DMS79 treated with DMSO at 0.1 percent for 48 hours (cell line): ENCODE measurements at regions not wholly inside any gene's neighbourhood (a gene's known extent, or its start where the extent isn't known, plus 50 kb on each side); places are given as distances from the start of the nearest gene placed in this dataset.

Source experiments
- DNase-seq: peaks from one replicate; lab custom pipeline; 2025; lab: John Stamatoyannopoulos, UW

DNA sequence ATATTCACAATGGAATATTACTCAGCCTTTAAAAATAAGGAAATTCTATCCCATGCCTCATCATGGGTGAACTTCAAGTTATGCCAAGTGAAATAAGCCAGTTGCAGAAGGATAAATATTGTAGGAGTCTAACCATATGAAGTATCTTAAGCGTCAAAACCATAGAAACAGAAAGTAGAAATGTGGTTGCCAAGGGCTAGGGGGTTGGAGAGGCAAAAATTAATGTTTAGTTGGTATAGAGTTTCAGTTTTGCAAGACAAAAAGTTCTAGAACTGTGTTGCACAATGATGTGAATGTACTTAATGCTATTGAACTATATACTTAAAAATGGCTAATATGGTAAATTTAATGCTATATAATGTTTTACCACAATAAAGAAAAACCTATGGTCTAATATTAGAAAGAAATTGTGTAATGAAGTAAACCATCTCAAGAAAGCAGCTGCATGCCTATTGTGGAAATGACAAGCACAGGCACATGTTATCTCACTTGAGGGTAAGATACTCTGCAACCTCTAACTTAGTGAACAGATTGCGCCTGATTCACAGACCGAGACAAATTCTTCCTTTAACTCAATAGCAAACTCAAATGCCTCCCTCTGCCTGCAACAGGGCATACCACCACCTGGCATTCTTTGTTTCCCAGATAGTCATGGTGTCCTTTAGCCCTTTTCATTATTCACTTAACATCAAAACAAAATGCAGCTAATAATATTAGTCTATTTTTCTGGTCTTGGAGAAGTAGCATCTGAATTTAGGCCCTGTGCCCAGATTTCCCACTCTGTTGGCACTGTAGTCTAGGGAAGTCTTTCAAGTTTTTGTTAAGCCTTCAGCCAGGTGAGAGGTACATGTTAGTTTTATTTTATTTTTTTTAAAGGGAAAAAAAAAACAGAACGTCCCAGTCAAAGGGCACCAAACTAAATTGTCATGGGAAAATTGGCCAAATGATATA, 80.2 kb upstream of the ACP3 start:
- DNase-seq, result peak; percentile 16

DNA sequence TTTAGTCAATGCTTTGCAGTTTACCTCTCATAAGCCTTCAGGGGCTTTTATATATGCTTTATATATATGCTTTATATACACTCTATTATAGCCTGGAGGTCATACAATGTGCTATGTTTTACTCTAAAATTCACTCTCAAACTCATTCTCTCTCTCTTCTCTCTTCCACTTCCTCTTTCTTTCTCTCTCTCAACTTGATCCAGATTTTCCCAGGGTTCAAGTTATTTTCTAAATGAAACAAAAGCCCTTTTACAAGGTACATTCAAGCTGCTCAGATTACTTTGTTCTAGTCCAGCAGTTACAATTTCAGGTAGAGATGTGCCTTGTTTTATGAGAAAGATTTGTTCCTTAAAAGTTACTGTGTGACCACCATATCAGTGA, 79.6 kb upstream of the ACP3 start:
- DNase-seq, result no peak

DNA sequence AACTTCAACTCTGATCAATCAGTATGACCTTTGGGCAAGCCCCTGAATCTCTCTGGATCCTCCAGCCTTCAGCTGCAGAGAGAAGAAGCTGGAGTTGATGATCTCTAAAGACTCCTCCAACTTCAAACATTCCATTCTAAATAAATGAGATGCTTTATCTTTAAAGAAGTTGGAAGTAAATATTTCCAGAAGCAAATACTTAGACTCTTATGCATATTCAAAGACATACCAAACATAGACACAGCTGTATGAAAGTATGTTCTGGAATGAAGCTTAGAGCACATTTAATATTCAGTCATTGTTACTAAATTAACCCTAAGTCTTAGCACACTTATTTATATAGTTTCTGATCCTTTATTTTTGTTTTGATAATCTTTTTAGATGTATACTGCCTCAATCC, 77.6 kb upstream of the ACP3 start:
- no peak for DNase-seq

DNA sequence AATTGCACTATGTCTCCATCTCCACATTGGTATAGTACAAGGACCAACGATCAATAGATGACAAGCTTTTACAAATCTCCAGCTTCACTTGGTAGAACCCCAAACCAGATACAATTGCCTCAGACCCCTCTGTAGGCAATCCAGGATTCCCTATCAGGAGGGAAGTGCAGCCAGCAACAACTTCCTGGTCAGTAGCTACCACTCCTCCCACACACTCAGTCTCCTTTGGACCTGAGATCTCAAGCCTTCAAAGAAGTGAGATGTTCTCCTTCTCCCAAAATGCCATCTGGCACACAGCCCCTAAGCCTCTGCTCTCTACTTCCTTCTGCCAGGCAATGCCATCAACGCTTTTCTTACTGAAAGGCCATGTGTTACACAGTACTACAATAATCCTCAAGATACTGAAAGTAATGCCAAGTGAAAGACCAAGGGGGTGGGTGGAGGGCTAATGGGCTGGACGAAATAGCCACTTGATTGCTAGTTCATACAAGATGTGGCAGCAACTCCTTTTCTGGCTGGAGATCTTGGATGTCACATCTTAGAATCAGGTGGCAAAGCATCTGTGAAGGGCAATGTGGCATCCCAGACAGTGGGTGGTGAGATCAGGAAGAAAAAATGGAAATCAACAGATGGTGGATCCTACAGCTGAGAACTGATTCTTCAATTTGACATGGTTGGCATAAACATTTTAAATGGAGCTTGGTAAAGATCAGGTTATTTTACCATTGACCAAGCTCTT, 75.3 kb upstream of the ACP3 start:
- DNase-seq, result no peak

DNA sequence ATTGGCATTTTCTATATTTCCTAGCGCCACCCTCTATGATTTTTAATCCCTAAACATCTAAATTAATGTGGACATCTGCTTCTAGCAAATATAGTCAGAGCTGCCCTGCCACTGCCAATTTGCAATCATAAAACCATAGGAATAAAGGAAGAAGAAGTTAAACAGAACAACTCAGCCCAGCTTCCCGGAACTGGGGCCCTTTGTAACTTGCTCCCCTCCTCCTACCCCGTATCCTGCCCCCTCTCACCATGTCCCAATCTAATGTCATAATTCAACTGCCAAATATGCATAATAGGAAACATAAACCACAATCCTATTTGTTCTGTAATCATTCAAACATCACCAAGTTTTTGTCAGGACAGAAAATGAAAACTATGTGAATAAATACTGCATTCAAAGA, 74.4 kb upstream of the ACP3 start:
- DNase-seq, result no peak

DNA sequence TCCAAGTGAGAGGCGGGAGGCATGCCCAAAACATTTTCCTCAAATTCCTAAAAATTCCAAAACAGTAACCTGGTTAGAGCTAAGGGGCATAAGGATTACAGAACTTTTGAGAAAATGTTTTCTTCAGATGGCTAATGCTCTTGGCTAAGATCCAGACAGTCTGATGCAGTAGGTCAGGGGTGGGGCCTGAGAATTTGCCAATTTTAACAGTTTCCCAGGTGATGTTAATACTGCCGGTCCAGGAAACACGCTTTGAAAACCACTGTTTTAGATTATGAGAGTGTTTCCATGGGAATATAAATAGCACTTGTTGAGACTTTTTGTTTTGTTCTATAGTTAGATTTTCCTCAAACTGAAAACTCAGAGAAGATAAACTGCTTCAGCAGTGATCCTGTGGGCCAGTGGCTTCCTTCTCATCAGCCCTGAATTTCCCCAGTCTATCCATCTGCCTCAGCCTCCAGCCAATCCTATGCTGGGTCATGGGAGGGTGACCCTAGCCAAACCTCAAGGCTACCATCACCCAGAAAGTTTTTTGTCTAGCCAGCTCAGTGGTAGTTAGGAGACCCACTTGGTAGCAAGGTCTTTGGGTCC, 71.6 kb upstream of the ACP3 start:
- peak; percentile 39 for DNase-seq

DNA sequence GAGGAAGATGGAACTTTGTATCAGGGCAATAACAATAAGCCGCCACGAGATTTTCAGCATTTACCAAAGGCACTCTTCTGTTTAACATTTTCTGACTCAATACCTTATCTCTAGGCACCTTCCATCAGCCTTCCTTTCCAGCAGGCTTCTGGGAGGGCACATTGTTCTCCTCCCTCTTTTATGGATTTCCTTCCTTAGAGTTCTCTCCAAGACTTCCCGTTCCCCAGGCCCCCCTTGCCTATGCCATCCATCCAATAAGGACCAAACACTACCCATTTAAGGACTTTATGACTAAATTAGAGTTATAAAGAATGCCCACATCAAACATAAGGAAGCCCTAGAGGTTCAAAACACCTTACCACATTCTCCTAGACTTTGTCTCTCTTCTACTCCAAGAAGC, 71.0 kb upstream of the ACP3 start:
- DNase-seq, result no peak

DNA sequence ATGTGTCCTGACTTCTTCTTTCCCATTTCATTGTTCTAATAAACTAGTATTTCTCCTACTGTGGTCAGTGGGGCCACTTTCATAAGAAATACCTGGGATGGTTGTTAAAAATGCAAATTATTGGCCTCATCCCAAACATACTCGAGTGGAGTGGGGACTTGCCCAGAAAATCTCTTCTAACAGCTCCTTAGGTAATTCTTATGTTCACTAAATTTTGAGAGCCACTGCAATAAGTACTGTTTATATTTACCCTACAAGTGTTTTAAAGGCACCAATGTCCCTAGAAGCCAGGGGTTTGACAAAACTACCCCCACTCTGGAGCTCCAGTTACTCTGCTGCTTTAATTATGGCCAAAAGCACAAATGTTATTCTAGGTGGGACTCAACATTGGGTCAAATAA, 70.0 kb upstream of the ACP3 start:
- peak; percentile 74 for DNase-seq

DNA sequence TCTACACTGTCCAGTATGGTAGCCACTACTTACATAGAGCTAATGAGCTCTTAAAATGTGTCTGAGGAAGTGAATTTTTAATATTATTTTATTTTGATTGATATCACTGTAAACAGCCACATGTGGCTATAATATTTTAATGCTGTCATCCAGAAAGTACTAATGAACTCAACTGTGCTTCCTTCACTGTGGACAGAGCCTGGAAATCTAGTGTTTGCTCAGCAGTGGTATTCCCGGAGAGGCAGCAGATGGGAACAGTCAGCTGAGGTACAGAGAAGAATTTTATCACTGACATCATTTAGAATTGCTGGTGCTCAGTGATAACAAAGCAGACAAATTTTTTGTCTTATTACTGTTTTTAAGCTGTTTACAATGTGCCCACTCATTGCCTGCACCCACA, 68.7 kb upstream of the ACP3 start:
- DNase-seq, result no peak

DNA sequence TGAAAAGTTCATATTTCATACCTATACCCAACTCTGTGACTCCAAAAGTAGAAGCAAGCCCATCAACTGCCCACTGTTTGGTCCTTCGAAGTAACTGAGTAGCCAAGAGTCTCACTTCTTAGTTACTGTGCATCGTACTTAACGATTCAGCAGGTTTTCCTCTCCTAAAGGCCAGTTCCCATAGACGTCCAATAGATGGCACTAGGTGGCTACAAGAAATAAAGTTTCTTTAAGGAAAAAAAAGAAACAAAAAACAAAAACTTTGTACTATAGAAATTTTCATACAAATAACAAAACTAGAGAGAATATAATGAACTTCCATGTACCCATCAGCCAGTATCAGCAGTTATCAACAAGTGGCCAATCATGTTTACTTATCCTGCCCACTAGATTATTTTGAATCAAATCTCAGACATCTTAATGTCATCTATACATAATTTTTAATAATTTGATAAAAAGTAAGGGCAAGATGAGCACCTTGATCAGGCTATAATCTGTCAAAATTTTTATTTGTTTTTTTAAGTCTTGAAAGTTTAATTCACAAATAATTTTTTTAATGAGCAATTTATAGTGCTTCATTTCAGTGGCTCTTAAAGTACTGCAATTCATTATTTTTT, 63.8 kb upstream of the ACP3 start:
- peak; percentile 51 for DNase-seq

DNA sequence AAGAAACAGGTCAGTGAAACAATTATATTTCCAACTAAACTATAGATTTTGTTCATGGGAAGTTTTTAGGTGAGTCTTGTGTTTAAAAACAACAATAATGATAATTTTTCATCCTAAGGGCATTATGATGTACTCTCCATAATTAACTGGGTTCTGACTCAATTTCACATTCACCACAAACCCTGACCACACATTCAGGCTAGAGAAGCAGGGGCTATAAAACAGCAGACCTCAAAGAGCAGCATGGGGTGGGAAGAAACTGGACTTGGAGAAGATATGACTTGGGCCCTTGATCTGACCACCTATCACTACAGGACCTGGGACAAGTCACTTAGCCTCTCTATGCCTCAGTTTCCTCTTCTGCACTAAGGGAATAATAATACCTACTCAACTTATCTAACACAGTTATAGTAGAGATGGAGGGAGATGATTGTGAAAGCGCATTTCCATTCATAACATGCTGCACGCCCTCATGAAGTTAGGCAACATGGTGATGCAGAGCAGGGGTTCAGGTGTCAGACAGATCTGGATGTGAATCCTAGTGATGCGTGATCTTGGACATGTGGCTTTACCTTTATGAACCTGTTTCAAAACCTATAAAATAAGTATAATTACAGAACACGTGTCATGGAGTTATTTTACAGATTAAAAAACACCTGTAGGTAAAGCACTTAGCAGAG, 63.0 kb upstream of the ACP3 start:
- DNase-seq, result no peak

DNA sequence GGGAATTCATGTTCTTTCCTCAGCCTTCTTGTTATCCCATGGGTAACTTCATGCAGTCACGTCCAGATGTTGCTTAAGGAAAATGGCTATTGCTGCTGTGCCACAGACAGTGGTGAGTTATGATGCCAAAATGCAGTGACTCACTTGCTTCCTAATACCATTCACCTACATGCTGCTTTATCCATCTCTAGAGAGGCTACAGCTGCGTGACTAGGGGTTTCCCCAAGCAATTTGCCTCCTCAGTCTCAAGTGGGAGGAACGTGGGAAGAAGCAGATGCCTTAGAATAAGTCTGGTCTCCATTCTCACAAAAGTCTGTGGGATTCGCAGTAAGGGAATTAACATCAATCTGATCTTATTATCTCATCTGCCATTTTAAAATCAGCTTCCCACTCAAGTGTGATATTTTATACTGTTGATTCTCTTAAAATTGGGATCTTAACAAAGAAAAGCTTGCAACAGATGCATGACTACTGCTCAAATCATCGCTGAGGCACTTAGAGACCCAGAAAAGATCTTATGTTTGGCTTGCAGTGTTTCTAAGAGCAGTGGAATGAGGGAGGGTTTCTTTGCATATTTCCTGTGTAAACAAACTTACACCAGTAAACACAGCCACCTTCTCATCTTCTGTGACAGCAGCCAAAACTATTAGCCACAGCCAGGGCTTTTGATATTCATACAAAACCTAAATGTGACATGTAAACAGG, 62.0 kb upstream of the ACP3 start:
- peak; percentile 14 for DNase-seq

DNA sequence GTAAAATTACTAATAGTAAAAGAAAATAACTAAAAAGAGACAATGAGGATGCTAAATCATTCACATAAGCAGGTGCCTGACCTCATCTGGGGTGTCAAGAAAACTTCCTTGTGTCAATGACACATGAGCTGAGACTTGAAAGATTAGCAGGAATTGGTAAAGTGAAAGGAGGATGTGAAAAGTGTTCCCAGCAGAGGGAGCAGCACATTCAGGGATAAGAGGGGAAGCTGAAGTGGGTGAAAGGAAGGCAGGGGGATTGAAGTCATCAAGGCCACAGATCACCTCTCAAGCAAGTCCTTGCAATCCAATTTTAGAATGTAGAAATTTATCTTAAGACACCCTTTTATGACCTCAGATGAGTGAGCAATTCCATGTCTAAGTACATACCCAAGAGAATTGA, 60.2 kb upstream of the ACP3 start:
- peak; percentile 12 for DNase-seq

DNA sequence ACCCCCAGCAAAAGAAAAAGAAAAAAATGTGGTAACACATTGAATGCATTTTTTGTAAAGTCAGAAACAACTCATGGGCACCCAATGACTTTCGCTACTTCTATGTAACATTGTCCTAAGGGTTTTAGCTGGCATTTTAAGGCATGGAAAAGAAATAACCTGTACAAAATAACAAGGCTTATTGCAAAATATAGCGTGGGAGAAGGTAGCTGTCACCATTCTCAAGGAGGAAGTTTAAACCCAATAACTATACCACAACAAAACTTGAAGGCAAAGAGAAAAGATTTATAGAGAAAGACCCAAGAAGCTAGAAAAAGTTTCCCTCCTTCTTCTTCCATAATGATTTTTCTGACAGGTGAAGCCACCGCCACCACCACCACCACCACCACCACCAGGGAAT, 55.7 kb upstream of the ACP3 start:
- DNase-seq, result no peak

DNA sequence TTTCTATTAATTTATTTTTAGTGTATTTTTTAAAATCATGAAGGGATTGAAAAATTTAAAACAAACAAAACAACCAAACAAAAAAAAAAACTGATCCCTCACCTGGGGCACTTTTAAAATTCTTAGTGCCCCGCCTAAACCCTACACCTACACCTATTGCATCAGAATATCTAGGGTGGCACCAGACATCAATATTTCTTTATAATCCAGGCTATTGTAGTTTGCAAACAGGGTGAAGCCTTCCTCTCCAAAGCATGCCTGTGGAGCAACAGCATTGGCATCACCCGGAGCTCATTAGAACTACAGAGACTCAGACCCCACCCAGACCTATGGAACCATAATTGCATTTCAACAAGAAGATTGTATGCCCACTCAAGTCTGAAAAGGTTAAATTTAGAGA, 54.9 kb upstream of the ACP3 start:
- DNase-seq, result no peak

DNA sequence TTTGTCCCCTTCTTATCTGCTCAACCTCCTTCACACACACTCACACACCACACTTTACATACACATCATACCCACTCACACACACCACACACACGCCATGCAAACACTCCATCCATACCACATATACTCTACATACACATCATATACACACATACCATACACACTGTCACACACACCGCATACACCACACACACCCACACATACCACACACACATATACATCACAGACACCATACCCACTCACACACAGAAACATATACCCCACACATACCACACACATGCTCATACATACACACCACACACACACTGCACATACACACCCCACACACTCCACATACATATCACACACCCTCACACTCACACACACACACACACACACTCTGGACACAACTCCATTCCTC, 54.3 kb upstream of the ACP3 start:
- DNase-seq, result no peak

DNA sequence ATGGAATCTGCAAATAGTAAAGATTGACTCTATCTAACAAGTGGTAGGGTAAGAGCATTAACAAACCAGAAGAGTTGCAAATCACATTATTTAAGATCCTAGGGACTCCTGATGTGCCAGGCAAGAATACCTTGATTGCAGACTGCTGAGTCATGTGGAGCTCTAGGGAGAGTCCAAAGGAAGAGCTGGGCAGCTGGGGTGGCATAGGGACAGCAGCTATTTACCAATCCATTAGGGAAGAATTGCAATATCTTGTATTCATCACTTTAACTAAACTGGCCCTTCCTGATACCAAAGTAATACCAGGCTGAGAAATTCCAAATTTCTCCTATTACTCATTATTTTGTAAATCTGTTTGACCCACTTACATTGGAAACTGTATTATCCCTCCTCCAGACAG, 52.2 kb upstream of the ACP3 start:
- DNase-seq, result no peak

DNA sequence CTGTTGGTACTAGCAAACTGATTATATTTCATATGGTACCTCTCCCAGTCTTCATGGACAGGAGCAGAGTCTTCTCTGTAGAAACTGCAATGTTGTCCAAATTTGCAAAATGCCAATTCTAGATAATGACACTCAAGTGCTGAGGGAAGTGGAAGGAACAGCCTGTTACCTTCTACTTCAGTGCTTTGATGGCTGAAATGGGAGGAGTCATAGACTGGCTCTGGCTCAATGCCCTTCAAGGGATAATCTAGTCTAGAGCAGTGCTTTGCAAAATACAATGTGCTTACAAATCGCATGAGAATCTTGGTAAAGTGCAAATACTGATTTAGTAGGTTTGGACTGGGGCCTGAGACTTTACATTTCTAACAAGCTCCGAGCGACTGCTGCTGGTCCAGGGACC, 51.7 kb upstream of the ACP3 start:
- no peak for DNase-seq

DNA sequence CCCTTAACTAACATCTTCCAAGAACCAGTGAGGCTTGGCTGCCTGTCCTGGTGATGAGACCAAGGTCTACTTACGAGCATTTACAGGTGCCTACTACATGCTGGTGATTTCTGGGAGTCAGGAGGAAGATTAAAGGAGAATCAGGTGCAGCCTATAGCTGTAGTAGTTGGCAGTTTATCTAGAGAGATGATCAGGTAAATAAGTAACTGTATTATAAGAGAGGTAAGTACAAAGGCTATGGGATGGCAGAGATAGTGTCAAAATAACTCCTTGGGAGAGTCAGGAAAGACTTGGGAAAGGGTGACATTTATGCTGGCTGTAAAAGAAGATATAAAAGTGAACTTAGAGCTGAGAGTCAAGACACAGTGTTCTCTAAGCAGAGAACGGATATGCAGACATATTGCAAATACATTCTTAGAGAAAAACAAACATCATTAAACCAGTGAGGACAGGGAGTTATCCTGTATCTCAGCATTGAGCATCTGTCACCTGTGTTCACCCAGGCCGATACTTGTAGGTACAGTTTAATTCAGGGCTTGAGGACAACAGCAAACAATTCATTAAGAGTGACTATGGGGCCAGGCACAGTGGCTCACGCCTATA, 49.7 kb upstream of the ACP3 start:
- no peak for DNase-seq
